Keratinocyte (primary cell): ENCODE measurements at regions not wholly inside any gene's neighbourhood (a gene's known extent, or its start where the extent isn't known, plus 50 kb on each side); places are given as distances from the start of the nearest gene placed in this dataset.

Source experiments
- CTCF ChIP-seq, 3 experiments: IDR thresholded peaks in 1 of 3; conservative IDR thresholded peaks in 1 of 3; optimal IDR thresholded peaks in 1 of 3; 2 replicates in 2 of 3; 3 replicates in 1 of 3; pipeline versions ENCODE3 to v1.5.1; 2011; ENCODE audit warnings: low read length in 3 of 3, mild to moderate bottlenecking in 3 of 3, moderate library complexity in 2 of 3, control low read depth in 1 of 3, inconsistent platforms in 1 of 3; ENCODE audit not compliant: insufficient read depth in 2 of 3; ENCODE audit errors: extremely low read depth in 1 of 3
- EZH2 ChIP-seq: IDR thresholded peaks from one replicate; pipeline ENCODE4 v1.6.1; 2012; ENCODE audit warnings: inconsistent platforms, mild to moderate bottlenecking, low read length, moderate library complexity

- TF ChIP-seq EZH2 (no peak), CTCF (optimal IDR thresholded peaks at IDR 0.05 in 1 of 3, IDR thresholded peaks at IDR 0.05 in 1 of 3, conservative IDR thresholded peaks at IDR 0.05 in 1 of 3; ENCODE audit: extremely low read depth in 1 of 3, insufficient read depth in 2 of 3, low read length in 3 of 3) (no peak)
Observed at GRCh38 chr2:221304916-221305315, 267.2 kb downstream of the EPHA4 start.
